GM19455 (cell line): ENCODE measurements at regions not wholly inside any gene's neighbourhood (a gene's known extent, or its start where the extent isn't known, plus 50 kb on each side); places are given as distances from the start of the nearest gene placed in this dataset.
A peak's percentile ranks its signal among the peaks of the same experiment; 100 is the strongest.

Experiments used
- ATAC-seq: cut with Tn5 transposase; IDR thresholded peaks from one replicate; pipeline ENCODE4 v1.9.1; 2021; ENCODE audit not compliant: unreplicated experiment

GRCh38 chr12:66960006-66960405, 281.1 kb upstream of the GRIP1 start:
- no peak for ATAC-seq

DNA sequence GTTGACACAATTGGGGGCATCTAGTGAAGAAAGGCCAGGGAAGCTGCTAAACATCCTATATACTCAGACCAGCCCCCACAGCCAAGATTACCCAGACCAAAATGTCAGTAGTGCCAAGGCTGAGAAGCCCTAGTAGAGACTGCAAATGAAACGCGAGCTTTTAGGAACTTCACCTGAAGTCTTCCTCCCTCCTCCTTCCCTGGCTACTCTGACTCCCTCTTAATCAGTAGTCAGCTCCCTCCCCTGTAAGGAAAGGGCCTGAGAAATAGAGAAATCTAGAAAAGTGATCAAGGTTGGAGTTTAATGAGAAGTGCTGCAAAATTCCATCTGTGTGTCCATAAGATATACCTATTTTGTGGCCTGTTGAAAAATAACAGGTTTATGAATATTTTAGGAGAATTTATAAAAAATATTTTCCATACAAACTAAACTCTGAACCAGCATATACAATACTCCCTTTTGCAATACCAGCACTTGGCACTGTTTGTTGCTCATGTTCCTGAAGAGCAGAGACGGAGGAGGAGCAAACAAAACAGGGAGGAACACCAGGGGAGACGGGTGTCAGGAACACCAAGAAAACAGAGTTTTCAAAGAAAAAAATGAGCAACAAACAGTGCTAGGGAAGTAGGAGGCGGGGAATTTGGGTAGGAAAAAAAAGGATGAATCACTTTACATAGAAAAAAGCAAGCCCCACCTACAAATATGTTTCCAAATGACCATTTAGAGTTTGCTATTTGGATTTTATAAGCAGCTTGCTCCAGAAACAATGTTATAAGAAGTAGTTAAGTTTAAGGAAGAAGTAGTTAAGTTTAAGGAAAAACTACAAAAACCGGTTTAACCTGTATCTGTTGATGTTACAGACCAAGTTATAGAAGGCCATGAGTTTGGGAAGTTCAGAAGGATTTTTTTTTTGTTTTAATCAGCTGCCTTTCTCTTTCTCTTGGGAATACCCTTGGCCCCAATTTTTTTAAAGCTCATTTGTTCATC, 282.1 kb upstream of the GRIP1 start:
- ATAC-seq: no peak

DNA sequence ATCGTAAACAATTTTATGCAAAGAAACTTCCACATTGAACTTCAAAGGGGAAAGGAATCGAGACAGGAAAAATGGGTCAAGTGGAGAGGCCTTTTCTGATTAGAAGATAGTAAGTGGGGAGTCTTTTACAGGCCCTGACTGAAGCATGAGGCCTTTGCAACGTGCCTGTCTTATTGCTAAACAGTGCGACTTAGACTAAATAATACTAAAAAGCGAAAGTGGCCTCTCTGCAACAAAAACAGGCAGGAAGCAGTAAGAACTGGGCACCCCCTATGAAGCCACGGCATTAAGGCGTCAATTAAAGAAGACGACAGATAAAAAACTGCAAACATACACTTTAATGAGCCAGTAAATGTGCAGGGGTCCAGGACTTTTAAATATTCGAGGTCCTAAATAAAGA, 283.4 kb upstream of the GRIP1 start:
- ATAC-seq: no peak

- no peak for ATAC-seq
These were observed 285.0 kb upstream of the GRIP1 start for GRCh38 chr12:66963901-66964300.

DNA sequence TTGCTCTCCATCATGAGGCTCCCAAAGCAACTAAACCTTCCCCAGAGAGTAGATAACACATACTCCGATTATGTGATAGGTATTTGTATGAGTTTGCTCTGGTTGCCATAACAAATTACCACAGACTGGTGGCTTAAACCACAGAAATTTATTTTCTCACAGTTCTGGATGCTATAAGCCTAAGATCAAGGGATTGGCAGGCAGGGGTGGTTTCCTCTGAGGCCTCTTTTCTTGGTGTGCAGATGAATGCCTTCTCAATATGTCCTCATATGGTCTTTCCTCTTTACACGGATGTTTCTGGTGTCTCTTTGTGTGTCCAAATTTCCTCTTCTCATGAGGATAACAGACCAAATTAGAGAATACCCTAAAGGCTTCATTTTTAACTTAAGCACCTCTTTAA, 285.8 kb upstream of the GRIP1 start:
- ATAC-seq: no peak

DNA sequence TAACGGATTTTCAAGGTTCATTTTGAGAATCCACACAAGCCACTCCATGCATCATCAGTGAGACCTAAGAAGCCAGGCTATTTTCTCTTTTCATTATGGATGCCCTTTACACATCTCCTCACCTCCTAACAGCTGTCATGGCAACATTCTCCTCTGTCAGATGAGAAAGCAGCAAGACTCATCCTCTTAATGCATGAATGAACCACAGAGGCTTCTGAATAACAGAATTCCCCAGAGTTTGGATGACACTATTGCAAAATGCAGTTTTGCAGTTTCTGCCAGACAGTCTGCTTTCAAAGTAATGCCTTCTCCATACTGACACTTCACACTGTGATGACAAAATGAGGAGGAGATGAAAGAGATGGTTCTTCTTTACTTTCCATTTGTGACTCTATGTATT, 286.7 kb upstream of the GRIP1 start:
- ATAC-seq: no peak

DNA sequence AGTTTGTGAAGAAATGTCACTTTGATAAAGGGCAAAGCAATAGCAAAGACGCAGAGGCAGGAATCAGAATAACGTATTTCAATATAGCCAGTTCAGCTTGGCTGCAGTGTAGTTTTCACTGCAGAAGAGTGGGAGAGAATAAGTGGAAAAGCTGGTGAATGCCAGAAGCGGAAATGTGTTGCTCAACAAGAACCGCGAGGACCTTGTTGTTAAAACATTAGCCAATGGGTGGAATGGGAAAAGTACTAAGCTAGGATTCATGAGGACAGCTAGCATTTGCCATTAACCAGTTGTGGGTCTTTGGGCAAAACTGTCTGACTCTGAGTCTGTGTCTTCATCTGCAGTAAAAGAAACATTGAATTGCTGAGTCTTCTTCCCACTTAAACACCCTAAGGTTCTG, 292.9 kb upstream of the GRIP1 start:
- no peak for ATAC-seq

GRCh38 chr12:66976526-66976925, 292.6 kb upstream of the CAND1 start:
- ATAC-seq: no peak

DNA sequence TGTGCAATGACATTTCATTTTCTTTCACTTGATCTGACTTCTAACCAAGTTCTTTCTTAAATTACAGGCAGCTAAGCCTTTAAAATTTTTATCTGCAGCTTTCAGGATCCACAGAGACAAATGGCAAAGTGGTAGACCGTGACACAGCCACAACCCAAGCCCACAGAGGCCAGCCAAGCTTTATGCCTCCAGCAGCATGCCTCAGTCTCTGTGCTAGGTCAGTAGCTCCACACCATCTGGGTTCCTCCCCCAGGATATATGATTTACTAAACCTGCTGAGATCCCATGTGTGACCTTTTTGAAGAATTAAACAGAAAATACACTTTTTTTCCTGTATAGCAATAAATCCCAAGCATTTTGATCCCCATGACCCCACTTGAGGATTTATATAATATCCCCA, 290.4 kb upstream of the CAND1 start:
- ATAC-seq: no peak

DNA sequence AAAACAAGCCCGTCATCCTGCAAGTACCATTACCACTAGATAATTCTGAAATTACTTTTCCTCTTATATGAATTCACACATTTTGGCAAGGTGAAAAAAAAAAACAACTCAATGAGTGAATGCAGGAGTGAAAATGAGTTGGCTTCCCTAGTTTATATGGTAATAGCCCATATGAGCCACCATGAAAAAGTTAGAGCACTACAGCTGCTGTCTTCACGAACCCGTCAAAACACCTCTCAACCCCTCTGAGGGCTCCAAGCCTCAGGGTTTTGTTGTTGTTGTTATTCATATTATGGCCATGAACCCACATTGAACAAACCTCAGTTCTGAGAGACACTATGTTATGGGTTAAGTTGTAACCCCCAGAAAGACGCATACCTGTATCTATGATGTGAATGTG, 289.9 kb upstream of the CAND1 start:
- ATAC-seq: no peak

- no peak for ATAC-seq
These were observed 285.1 kb upstream of the CAND1 start for GRCh38 chr12:66984077-66984476.

GRCh38 chr12:66984962-66985361, 284.2 kb upstream of the CAND1 start:
- ATAC-seq: no peak

- ATAC-seq: no peak
These were observed 270.0 kb upstream of the CAND1 start for GRCh38 chr12:66999141-66999540.

DNA sequence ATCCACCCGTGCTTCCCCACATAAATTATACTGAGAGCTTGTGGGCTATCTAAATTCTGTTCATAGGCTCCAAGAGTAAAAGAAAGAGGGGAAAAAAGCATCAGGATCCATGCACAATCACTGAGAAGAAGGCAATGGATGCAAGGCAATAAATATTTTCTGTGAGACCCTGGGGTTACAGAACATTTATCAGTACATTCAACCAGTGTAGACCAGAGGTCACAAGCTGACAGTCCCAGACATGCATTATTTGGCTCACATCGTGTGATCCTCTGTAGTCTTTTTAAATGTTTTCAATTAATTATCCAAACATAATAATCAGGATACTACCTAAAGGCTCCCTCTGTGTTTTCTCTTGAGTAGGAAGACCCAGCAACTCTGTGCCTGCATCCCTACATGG, 267.9 kb upstream of the CAND1 start:
- ATAC-seq: no peak

DNA sequence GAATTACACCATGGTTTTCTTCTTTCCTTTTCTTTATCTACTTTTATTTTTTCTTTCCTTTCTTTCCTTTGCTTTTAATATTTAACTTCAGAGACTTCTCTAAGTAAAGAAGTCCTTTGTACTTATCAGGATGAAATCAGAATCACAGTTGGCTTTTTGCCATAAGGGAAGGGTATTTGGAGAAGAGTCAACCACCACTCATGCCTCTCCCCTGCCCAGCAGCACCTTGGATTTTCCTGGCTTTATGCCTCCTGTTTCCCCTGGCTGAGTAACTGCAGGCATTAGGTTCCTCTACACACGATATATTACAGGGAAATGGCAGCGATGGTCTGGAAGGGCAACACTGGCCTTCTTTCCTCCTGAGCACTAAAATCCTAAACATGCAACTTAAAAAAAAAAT, 266.4 kb upstream of the CAND1 start:
- no peak for ATAC-seq

GRCh38 chr12:67006610-67007009, 262.5 kb upstream of the CAND1 start:
- ATAC-seq: no peak

DNA sequence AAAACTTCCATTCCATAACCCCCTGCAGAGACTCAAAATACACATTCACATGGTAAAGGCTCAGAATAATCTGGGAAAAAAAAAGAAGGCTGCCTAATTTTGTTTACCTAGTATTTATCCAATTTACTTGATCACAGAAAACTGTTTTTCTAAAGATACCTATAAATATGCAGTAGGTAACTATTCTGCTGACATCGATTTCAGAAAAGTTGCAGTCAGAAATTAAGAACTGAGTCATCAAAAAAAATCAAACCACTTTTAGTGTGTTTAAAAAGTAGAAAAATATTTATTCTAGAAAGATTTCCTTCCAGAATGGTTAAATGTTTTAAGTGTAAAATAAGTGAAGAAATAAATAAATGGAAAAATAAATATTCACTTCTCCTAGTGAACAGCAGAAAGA, 254.5 kb upstream of the CAND1 start:
- ATAC-seq: no peak

- no peak for ATAC-seq
These were observed 251.1 kb upstream of the CAND1 start for GRCh38 chr12:67018105-67018504.

DNA sequence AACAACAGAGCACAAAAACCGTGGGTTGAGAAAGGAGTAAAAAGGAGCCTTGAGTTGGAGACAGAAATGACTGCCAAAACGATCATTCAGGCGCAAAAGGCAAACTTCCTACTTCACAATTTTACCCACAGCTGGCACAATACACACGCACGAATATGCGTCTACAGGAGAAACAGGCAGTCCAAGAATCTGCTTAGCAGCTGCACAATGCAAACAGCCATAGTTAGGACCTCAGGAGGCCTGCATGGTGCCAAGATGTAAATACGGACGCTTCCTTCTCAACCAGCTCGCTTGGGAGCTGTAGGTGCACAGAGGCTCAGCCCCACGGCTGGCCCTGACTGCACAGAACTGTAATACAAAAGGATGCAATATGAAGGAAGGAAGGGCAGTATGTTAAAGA, 250.1 kb upstream of the CAND1 start:
- no peak for ATAC-seq

- peak; percentile 92 for ATAC-seq
These were observed 243.5 kb upstream of the CAND1 start for GRCh38 chr12:67025543-67026114.

DNA sequence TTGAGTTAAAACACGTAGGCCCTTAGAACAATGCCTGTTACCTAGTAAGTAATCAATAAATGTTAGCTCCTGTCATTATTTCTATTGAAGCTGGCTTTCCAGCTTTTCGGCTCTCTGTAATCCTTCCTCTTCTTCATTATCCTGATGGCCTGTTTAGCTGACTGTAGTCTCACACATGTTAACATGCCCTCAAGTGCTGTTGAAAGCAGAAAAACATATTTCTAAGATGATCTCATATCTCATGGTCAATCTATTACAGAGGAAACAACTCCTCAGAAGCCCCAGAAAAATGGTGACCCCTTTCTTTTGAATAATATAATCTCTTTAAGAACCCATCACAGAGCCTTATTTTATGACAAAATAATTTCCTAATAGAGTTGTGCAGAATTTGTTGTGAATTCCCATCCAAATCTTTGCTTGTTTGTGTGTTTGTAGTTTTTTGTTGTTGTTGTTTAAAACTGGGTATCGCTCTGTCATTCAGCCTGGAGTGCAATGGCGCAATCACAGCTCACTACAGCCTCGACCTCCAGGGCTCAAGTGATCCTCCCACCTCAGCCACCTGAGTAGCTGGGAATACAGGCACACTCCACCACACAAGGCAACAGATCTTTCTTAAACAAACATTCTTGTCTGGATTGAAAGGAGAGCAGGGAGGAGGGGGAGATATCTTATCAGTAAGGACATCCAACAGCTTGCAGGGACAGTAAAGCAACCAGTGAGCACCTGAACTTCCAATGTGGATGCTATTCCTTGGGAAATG, 242.5 kb upstream of the CAND1 start:
- ATAC-seq: no peak

DNA sequence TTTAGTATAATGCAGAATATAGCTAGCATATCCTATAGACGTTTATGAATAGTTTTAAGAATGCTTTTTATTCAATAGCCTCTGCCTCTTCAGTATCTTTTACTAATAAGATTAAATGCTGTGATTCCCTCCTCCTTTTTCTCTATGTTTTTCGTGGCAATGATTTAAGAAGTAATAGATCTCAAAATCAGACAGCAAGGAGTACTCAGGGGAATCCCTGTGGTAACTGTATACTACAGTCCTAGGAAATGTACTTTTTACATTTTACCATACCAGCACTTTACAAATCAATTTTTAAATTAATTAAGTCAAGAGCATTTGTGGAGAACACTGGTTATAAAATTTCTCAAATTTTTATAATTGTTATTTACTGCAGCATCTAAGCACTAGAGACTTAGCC, 240.6 kb upstream of the CAND1 start:
- no peak for ATAC-seq
